HepG2 (cell line): ENCODE measurements at regions not wholly inside any gene's neighbourhood (a gene's known extent, or its start where the extent isn't known, plus 50 kb on each side); places are given as distances from the start of the nearest gene placed in this dataset.

Experiments
- ATAC-seq: fragments of 200-7000 bp; cut with Tn5 transposase; 3 replicates; pipeline ENCODE4 v1.9.1; 2020; ENCODE audit warnings: mild to moderate bottlenecking, moderate library complexity
- BruUV-seq: library from RNA; stranded (reverse); fragments of 400-500 nt; replicated peaks from 2 replicates; lab custom pipeline; 2021; lab: Mats Ljungman, UMichigan
- CTCF ChIA-PET: fragments of 300-600 bp; formaldehyde crosslinking; extraction: SDS; loops from one replicate; lab custom pipeline; 2021; ENCODE audit warnings: low total read pairs, inconsistent platforms, low intra/inter-chr PET ratio; lab: Yijun Ruan, JAX
- POLR2A ChIA-PET: fragments of 350-600 bp; sonication (Branson Sonifier 250); formaldehyde crosslinking; loops from one replicate; lab custom pipeline; 2020; ENCODE audit warnings: antibody characterized with exemption, inconsistent platforms; lab: Yijun Ruan, JAX
- DNase-seq: peaks from one replicate; pipeline ENCODE4 v3.0.0-alpha.2; 2015; ENCODE audit warnings: low spot score
- FAIRE-seq: peaks from 3 replicates; lab custom pipeline; 2011; peaks lifted over from hg19 to GRCh38; lab: Jason Lieb, UNC
- H2AFZ ChIP-seq: one replicate; pipeline ENCODE4 v1.6.1; 2011; ENCODE audit warnings: low read length, inconsistent platforms
- H3K27ac ChIP-seq: fragments of 300-600 bp; 3 replicates; pipeline ENCODE4 v1.8.0; 2011; ENCODE audit warnings: mixed run types, mild to moderate bottlenecking, mixed read lengths, low read length, inconsistent platforms; ENCODE audit not compliant: insufficient read depth; ENCODE audit errors: extremely low read length
- H3K27me3 ChIP-seq, 2 experiments: fragments of 200-600 bp in 1 of 2; 2 replicates in 1 of 2; 3 replicates in 1 of 2; pipeline versions ENCODE4 v1.6.0 to v1.8.0; 2011; ENCODE audit warnings: low read length in 2 of 2, mild to moderate bottlenecking in 2 of 2, moderate library complexity in 2 of 2, inconsistent platforms in 1 of 2; ENCODE audit not compliant: insufficient read depth in 2 of 2, control insufficient read depth in 1 of 2
- H3K36me3 ChIP-seq, 2 experiments: fragments of 200-600 bp in 1 of 2; replicated peaks in 1 of 2; 2 replicates in 1 of 2; 3 replicates in 1 of 2; pipeline versions ENCODE4 v1.5.1 to v1.8.0; 2011; ENCODE audit warnings: low read length in 2 of 2, inconsistent platforms in 1 of 2; ENCODE audit not compliant: insufficient read depth in 2 of 2, control insufficient read depth in 1 of 2
- H3K4me1 ChIP-seq: 2 replicates; pipeline ENCODE4 v1.5.1; 2012; ENCODE audit warnings: low read length, inconsistent platforms; ENCODE audit not compliant: insufficient read depth
- H3K4me2 ChIP-seq: 2 replicates; pipeline ENCODE4 v1.6.0; 2011; ENCODE audit warnings: low read depth, low read length, inconsistent platforms
- H3K4me3 ChIP-seq, 3 experiments: fragments of 200-600 bp in 1 of 3; sonication (generic), shearing (Covaris generic) in 1 of 3; replicated peaks in 1 of 3; 2 replicates each; pipeline ENCODE4 v1.5.1; 2011 to 2016; ENCODE audit warnings: low read length in 3 of 3, inconsistent platforms in 2 of 3, low read depth in 2 of 3, mild to moderate bottlenecking in 2 of 3, control low read depth in 1 of 3, mixed read lengths in 1 of 3; ENCODE audit not compliant: insufficient read depth in 1 of 3
- H3K79me2 ChIP-seq: one replicate; pipeline ENCODE4 v1.6.1; 2011; ENCODE audit warnings: low read length, inconsistent platforms; ENCODE audit not compliant: insufficient read depth
- H3K9ac ChIP-seq: 2 replicates; pipeline ENCODE4 v1.6.0; 2011; ENCODE audit warnings: mild to moderate bottlenecking, low read depth, low read length, inconsistent platforms; ENCODE audit not compliant: insufficient read depth
- H3K9me3 ChIP-seq: 2 replicates; pipeline ENCODE4 v1.5.1; 2012; ENCODE audit warnings: mild to moderate bottlenecking, low read length
- H4K20me1 ChIP-seq: 2 replicates; pipeline ENCODE4 v1.6.0; 2011; ENCODE audit warnings: inconsistent platforms, mild to moderate bottlenecking, low read length, moderate library complexity; ENCODE audit not compliant: insufficient read depth
- DZIP1 ChIP-seq: sonication (generic); formaldehyde crosslinking; IDR thresholded peaks from 2 replicates; pipeline ENCODE4 v1.5.0; 2020; ENCODE audit warnings: mild to moderate bottlenecking, missing genetic modification reagents
- ETS1 ChIP-seq: sonication (generic); formaldehyde crosslinking; IDR thresholded peaks from 2 replicates; pipeline ENCODE4 v1.4.0; 2020; ENCODE audit warnings: missing genetic modification reagents
- HNRNPH1 ChIP-seq: fragments of 200-400 bp; formaldehyde crosslinking; optimal IDR thresholded peaks from 2 replicates; pipeline ENCODE3; 2017; ENCODE audit warnings: mild to moderate bottlenecking, low read depth, low read length
- SCMH1 ChIP-seq: sonication (generic); formaldehyde crosslinking; IDR thresholded peaks from 2 replicates; pipeline ENCODE4 v1.9.0; 2021; ENCODE audit warnings: missing genetic modification reagents, mild to moderate bottlenecking, borderline replicate concordance
- ZBTB1 ChIP-seq: sonication (generic); formaldehyde crosslinking; IDR thresholded peaks from 2 replicates; pipeline ENCODE4 v1.4.0; 2020; ENCODE audit warnings: missing genetic modification reagents, borderline replicate concordance
- ZBTB7B ChIP-seq: sonication (generic); formaldehyde crosslinking; IDR thresholded peaks from 2 replicates; pipeline ENCODE4 v1.4.0; 2020; ENCODE audit warnings: missing genetic modification reagents
- ZNF205 ChIP-seq: IDR thresholded peaks from 2 replicates; pipeline ENCODE4 v1.6.1; 2018; ENCODE audit warnings: missing biosample characterization, missing genetic modification reagents
- ZNF263 ChIP-seq: sonication (generic); formaldehyde crosslinking; IDR thresholded peaks from 2 replicates; pipeline ENCODE4 v1.4.0; 2020; ENCODE audit warnings: missing genetic modification reagents
- ZNF414 ChIP-seq: sonication (generic); formaldehyde crosslinking; IDR thresholded peaks from 2 replicates; pipeline ENCODE4 v1.5.0; 2020; ENCODE audit warnings: missing genetic modification reagents
- ZNF674 ChIP-seq: sonication (generic); formaldehyde crosslinking; IDR thresholded peaks from 2 replicates; pipeline ENCODE4 v1.5.0; 2020; ENCODE audit warnings: low read depth, mild to moderate bottlenecking, missing genetic modification reagents
- WGBS: methylation state at CpG from one replicate; pipeline ENCODE4 v1.1.6; 2017; ENCODE audit warnings: low lambda C conversion rate; 5-methylcytosine and 5-hydroxymethylcytosine counted together
- in situ Hi-C: cut with HindIII; loops from 2 replicates; pipeline ENCODE4 v1.10.0; 2017; ENCODE audit warnings: low pct_unique_long_range_greater_than_20kb; ENCODE audit not compliant: extremely low pct_ligation_motif_present
- intact Hi-C: fragments of 100-400 bp; cut with micrococcal nuclease; formaldehyde crosslinking; loops from one replicate; pipeline ENCODE4 v1.10.0; 2022; ENCODE audit not compliant: unreplicated experiment

- TF ChIP-seq DZIP1 (CRISPR knock-in tag) (no peak), ZBTB7B (CRISPR knock-in tag) (no peak)
- TF ChIP-seq, all 625 proteins: peak for 0
Measured at GRCh38 chr14:26941521-26941920, 343.7 kb upstream of the NOVA1 start (continued).

GRCh38 chr14:26947265-26947664 lies 349.4 kb upstream of the NOVA1 start:
- no TSS peak for BruUV-seq
- 5% methylated on average over 1 of the region's 1 CpG for WGBS
- in situ Hi-C loops, result no loop called here

More at GRCh38 chr14:26947265-26947664, 349.4 kb upstream of the NOVA1 start:
- no peak overlapping the region for H3K27ac ChIP-seq
- H3K27me3 ChIP-seq, result no peaks in the 10 kb centered on the region
- POLR2A ChIA-PET, result no interaction called here
- H4K20me1 ChIP-seq, result no peaks in the 10 kb centered on the region
- H3K36me3 ChIP-seq, result no peaks in the 10 kb centered on the region
- no peak overlapping the region for H3K4me2 ChIP-seq
- H3K4me1 ChIP-seq, result no peaks in the 10 kb centered on the region
- CTCF ChIA-PET, result no interaction called here
- TF ChIP-seq ZNF674 (CRISPR knock-in tag), result no peak
- TF ChIP-seq ZBTB1, result no peak
- TF ChIP-seq ZNF414 (CRISPR knock-in tag), result no peak
- no peak for TF ChIP-seq ETS1 (CRISPR knock-in tag)
- TF ChIP-seq ZNF263 (CRISPR knock-in tag), result no peak
- TF ChIP-seq ZNF205, result no peak
- no peak for TF ChIP-seq SCMH1
- TF ChIP-seq HNRNPH1, result no peak
- no peak overlapping the region for H3K4me3 ChIP-seq
- ATAC-seq (no peak), FAIRE-seq (no peak), DNase-seq (no peak)
- no peaks in the 10 kb centered on the region for H3K79me2 ChIP-seq
- H3K9ac ChIP-seq, result no peak overlapping the region
- H3K9me3 ChIP-seq, result peaks cover 77% of the 10 kb centered on the region
- H2AFZ ChIP-seq, result no peak overlapping the region
- intact Hi-C loops, result no loop called here
